ENCODE measurements at regions not wholly inside any gene's neighbourhood (a gene's known extent, or its start where the extent isn't known, plus 50 kb on each side); places are given as distances from the start of the nearest gene placed in this dataset.

DNA sequence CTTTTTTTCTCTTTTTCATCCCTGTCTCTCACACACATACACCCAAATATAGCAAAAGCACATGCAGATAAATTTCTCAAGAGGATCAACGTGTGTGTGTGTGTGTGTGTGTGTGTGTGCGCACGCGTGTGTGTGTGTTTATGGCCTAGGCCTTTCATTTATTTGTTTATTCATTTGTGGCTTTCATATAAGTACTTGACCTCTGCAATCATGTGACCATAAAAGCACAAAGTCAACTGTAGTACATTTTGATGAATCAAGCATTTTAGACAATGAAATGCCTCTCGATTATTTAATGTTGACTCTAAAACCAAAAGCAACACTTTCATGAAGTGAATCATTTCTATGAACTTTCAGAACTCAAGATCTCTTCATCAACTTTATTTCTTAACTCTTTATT, 194.1 kb upstream of the ADGRL2 start:
- Histone ChIP-seq H3K36me3 (ENCODE audit: control insufficient read depth in 4 of 4, insufficient read depth in 4 of 4, low read length in 4 of 4) (no peaks in the 10 kb centered on the region), H3K4me1 (ENCODE audit: control insufficient read depth in 5 of 5, insufficient read depth in 5 of 5, low read length in 5 of 5) (no peaks in the 10 kb centered on the region), H3K9ac (ENCODE audit: insufficient read depth in 1 of 2, low read length in 2 of 2) (no peak overlapping the region), H3K9me3 (ENCODE audit: control insufficient read depth in 4 of 4, insufficient read depth in 3 of 4, low read length in 3 of 4) (peaks cover 0 to 1% (median 0%) of the 10 kb centered on the region in 4 donors), H3K4me3 (no peak overlapping the region), H3K27ac (ENCODE audit: low read depth in 1 of 2, low read length in 1 of 2) (no peak overlapping the region), H3K27me3 (ENCODE audit: control insufficient read depth in 3 of 3, insufficient read depth in 3 of 3, low read length in 2 of 3) (no peaks in the 10 kb centered on the region)
- DNase-seq (peak in 1 of 3 donors; percentile 22), ATAC-seq (ENCODE audit: insufficient read depth, low FRiP score) (no peak)
- 66 to 85% methylated on average over 5 of the region's 5 CpGs for WGBS, 2 donors
- TF ChIP-seq, protein P1, sequence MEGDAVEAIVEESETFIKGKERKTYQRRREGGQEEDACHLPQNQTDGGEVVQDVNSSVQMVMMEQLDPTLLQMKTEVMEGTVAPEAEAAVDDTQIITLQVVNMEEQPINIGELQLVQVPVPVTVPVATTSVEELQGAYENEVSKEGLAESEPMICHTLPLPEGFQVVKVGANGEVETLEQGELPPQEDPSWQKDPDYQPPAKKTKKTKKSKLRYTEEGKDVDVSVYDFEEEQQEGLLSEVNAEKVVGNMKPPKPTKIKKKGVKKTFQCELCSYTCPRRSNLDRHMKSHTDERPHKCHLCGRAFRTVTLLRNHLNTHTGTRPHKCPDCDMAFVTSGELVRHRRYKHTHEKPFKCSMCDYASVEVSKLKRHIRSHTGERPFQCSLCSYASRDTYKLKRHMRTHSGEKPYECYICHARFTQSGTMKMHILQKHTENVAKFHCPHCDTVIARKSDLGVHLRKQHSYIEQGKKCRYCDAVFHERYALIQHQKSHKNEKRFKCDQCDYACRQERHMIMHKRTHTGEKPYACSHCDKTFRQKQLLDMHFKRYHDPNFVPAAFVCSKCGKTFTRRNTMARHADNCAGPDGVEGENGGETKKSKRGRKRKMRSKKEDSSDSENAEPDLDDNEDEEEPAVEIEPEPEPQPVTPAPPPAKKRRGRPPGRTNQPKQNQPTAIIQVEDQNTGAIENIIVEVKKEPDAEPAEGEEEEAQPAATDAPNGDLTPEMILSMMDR (IDR thresholded peaks at IDR 0.05; ENCODE audit: control extremely low read depth, extremely low read depth) = no peak

GRCh38 chr1:81605023-81605422, 195.7 kb upstream of the ADGRL2 start:
- Histone ChIP-seq H3K4me1 (ENCODE audit: control insufficient read depth in 5 of 5, insufficient read depth in 5 of 5, low read length in 5 of 5) (no peaks in the 10 kb centered on the region), H3K27ac (ENCODE audit: low read depth in 1 of 2, low read length in 1 of 2) (no peak overlapping the region), H3K36me3 (ENCODE audit: control insufficient read depth in 4 of 4, insufficient read depth in 4 of 4, low read length in 4 of 4) (no peaks in the 10 kb centered on the region), H3K9me3 (ENCODE audit: control insufficient read depth in 4 of 4, insufficient read depth in 3 of 4, low read length in 3 of 4) (no peaks in the 10 kb centered on the region), H3K9ac (ENCODE audit: insufficient read depth in 1 of 2, low read length in 2 of 2) (no peak overlapping the region), H3K4me3 (no peak overlapping the region), H3K27me3 (ENCODE audit: control insufficient read depth in 3 of 3, insufficient read depth in 3 of 3, low read length in 2 of 3) (no peaks in the 10 kb centered on the region)
- ATAC-seq (ENCODE audit: insufficient read depth, low FRiP score) = no peak
- TF ChIP-seq, protein P1 (IDR thresholded peaks at IDR 0.05; ENCODE audit: control extremely low read depth, extremely low read depth) = no peak
- DNase-seq = no peak

DNA sequence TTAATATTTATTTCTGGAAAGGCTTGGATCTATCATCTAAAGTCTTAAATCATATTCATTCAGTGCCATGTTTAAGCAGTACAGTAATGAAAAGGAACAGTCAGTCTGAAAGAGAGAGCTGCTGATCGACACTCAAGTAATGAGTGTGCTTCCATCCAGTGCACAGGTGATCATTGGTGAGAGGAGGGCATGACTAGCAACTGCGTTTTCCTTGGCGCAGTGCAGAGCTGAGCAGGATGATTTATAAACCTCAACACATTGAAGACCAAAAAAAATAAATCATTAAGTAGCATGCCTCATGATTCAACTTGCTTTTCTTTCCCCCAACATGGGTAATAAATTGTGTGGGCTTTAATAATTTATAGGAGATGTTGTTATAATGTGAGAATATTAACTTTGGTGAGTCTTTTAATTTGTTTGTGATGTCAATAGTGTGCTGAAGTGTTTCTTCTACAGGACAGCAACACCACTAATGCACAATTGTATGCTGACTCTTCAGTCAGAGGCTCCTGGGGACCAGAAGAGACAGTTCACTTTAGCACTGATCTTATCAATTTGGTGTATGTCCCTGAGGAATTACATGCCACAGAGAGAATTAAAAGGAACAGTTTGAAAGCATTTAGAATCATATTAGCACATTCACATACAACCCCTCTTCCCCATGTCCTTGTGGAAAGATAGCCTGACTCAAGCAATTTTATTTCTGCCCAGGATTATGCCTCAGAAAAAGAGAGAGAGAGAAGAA, 199.7 kb upstream of the ADGRL2 start:
- TF ChIP-seq, protein P1 (IDR thresholded peaks at IDR 0.05; ENCODE audit: control extremely low read depth, extremely low read depth) = no peak
- WGBS, 2 donors = 84 to 90% methylated on average over 3 of the region's 3 CpGs
- Histone ChIP-seq H3K27ac (ENCODE audit: low read depth in 1 of 2, low read length in 1 of 2) (no peak overlapping the region), H3K9ac (ENCODE audit: insufficient read depth in 1 of 2, low read length in 2 of 2) (no peak overlapping the region), H3K9me3 (ENCODE audit: control insufficient read depth in 4 of 4, insufficient read depth in 3 of 4, low read length in 3 of 4) (no peaks in the 10 kb centered on the region), H3K4me3 (no peak overlapping the region), H3K36me3 (ENCODE audit: control insufficient read depth in 4 of 4, insufficient read depth in 4 of 4, low read length in 4 of 4) (no peaks in the 10 kb centered on the region), H3K4me1 (ENCODE audit: control insufficient read depth in 5 of 5, insufficient read depth in 5 of 5, low read length in 5 of 5) (no peaks in the 10 kb centered on the region), H3K27me3 (ENCODE audit: control insufficient read depth in 3 of 3, insufficient read depth in 3 of 3, low read length in 2 of 3) (no peaks in the 10 kb centered on the region)
- DNase-seq (no peak), ATAC-seq (ENCODE audit: insufficient read depth, low FRiP score) (no peak)

GRCh38 chr1:81600363-81600762, 200.4 kb upstream of the ADGRL2 start:
- DNase-seq = no peak

More at GRCh38 chr1:81600363-81600762, 200.4 kb upstream of the ADGRL2 start:
- no peaks in the 10 kb centered on the region for H3K27me3 ChIP-seq (ENCODE audit: control insufficient read depth in 3 of 3, insufficient read depth in 3 of 3, low read length in 2 of 3)
- 93 to 100% methylated on average over 1 of the region's 1 CpG for WGBS, 2 donors
- no peak overlapping the region for H3K4me3 ChIP-seq
- no peaks in the 10 kb centered on the region for H3K36me3 ChIP-seq (ENCODE audit: control insufficient read depth in 4 of 4, insufficient read depth in 4 of 4, low read length in 4 of 4)
- no peak overlapping the region for H3K27ac ChIP-seq (ENCODE audit: low read depth in 1 of 2, low read length in 1 of 2)
- ATAC-seq (ENCODE audit: insufficient read depth, low FRiP score) = no peak
- H3K4me1 ChIP-seq (ENCODE audit: control insufficient read depth in 5 of 5, insufficient read depth in 5 of 5, low read length in 5 of 5) = no peaks in the 10 kb centered on the region
- TF ChIP-seq, protein P1 (IDR thresholded peaks at IDR 0.05; ENCODE audit: control extremely low read depth, extremely low read depth) = no peak
- no peaks in the 10 kb centered on the region for H3K9me3 ChIP-seq (ENCODE audit: control insufficient read depth in 4 of 4, insufficient read depth in 3 of 4, low read length in 3 of 4)
- no peak overlapping the region for H3K9ac ChIP-seq (ENCODE audit: insufficient read depth in 1 of 2, low read length in 2 of 2)

Measured in lung (tissue), 11 donors.